ENCODE measurements at regions not wholly inside any gene's neighbourhood (a gene's known extent, or its start where the extent isn't known, plus 50 kb on each side); places are given as distances from the start of the nearest gene placed in this dataset.

DNA sequence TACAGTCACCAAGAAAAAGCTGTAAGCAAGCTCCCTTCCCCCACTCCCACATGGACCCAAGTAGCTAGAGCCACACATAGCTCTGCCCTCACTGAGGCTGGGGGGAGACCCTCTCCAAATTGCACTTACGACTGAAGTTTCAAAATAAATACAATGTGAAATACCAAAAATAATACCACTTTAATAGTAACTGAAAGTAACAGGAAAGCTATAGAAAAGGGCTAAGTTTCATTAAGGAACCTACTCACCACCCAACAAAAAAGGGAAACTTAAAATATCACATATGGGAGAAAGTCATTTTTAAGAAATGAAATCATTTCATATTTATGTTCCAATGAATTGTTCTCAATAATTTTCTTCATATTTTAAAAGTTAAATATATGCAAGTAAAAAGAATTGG, 130.4 kb upstream of the UBE2E2 start:
- TF ChIP-seq, protein P1, sequence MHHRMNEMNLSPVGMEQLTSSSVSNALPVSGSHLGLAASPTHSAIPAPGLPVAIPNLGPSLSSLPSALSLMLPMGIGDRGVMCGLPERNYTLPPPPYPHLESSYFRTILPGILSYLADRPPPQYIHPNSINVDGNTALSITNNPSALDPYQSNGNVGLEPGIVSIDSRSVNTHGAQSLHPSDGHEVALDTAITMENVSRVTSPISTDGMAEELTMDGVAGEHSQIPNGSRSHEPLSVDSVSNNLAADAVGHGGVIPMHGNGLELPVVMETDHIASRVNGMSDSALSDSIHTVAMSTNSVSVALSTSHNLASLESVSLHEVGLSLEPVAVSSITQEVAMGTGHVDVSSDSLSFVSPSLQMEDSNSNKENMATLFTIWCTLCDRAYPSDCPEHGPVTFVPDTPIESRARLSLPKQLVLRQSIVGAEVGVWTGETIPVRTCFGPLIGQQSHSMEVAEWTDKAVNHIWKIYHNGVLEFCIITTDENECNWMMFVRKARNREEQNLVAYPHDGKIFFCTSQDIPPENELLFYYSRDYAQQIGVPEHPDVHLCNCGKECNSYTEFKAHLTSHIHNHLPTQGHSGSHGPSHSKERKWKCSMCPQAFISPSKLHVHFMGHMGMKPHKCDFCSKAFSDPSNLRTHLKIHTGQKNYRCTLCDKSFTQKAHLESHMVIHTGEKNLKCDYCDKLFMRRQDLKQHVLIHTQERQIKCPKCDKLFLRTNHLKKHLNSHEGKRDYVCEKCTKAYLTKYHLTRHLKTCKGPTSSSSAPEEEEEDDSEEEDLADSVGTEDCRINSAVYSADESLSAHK (tag by site-specific recombination; IDR thresholded peaks at IDR 0.05), result no peak
- TF ChIP-seq YY1 (tag by site-specific recombination; IDR thresholded peaks at IDR 0.05) (no peak), WT1 (tag by site-specific recombination; IDR thresholded peaks at IDR 0.05) (no peak), GLI4 (tag by site-specific recombination; IDR thresholded peaks at IDR 0.05) (no peak), ZNF548 (tag by site-specific recombination; IDR thresholded peaks at IDR 0.05) (no peak)
- TF ChIP-seq, protein P2, sequence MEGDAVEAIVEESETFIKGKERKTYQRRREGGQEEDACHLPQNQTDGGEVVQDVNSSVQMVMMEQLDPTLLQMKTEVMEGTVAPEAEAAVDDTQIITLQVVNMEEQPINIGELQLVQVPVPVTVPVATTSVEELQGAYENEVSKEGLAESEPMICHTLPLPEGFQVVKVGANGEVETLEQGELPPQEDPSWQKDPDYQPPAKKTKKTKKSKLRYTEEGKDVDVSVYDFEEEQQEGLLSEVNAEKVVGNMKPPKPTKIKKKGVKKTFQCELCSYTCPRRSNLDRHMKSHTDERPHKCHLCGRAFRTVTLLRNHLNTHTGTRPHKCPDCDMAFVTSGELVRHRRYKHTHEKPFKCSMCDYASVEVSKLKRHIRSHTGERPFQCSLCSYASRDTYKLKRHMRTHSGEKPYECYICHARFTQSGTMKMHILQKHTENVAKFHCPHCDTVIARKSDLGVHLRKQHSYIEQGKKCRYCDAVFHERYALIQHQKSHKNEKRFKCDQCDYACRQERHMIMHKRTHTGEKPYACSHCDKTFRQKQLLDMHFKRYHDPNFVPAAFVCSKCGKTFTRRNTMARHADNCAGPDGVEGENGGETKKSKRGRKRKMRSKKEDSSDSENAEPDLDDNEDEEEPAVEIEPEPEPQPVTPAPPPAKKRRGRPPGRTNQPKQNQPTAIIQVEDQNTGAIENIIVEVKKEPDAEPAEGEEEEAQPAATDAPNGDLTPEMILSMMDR (tag by site-specific recombination; IDR thresholded peaks at IDR 0.05), result no peak

Measured in HEK293 (cell line).